PC-9 (cell line): ENCODE measurements at regions not wholly inside any gene's neighbourhood (a gene's known extent, or its start where the extent isn't known, plus 50 kb on each side); places are given as distances from the start of the nearest gene placed in this dataset.

ENCODE experiments used
- BruUV-seq: library from RNA; stranded (reverse); fragments of 400-500 nt; replicated peaks from 2 replicates; lab custom pipeline; 2021; lab: Mats Ljungman, UMichigan
- CTCF ChIA-PET: fragments of 300-600 bp; sonication (Branson Sonifier 250); formaldehyde crosslinking; loops from one replicate; lab custom pipeline; 2022; ENCODE audit warnings: antibody characterized with exemption; lab: Charles Lee
- POLR2A ChIA-PET: fragments of 300-600 bp; sonication (Branson Sonifier 250); formaldehyde crosslinking; loops from one replicate; lab custom pipeline; 2022; ENCODE audit warnings: antibody characterized with exemption; ENCODE audit not compliant: unreplicated experiment; lab: Charles Lee
- DNase-seq, 2 experiments: peaks; one replicate each; pipeline versions ENCODE4 v3.0.0 to v3.0.0-alpha.2; 2015 to 2022; ENCODE audit warnings: mixed read lengths in 1 of 2
- H2AFZ ChIP-seq: fragments of 200-600 bp; sonication (generic); 2 replicates; pipeline ENCODE4 v1.8.1; 2017; ENCODE audit warnings: antibody characterized with exemption
- H3F3A ChIP-seq: fragments of 200-600 bp; sonication (generic); 2 replicates; pipeline ENCODE4 v1.8.1; 2017; ENCODE audit warnings: antibody characterized with exemption, mild to moderate bottlenecking, low read depth; ENCODE audit not compliant: insufficient read depth
- H3K27ac ChIP-seq: fragments of 200-600 bp; sonication (generic); 2 replicates; pipeline ENCODE4 v1.6.1; 2016; ENCODE audit warnings: mixed run types
- H3K27me3 ChIP-seq: fragments of 200-600 bp; sonication (generic); 2 replicates; pipeline ENCODE4 v1.6.1; 2016; ENCODE audit warnings: low read depth, mixed run types; ENCODE audit not compliant: insufficient read depth
- H3K36me3 ChIP-seq: fragments of 200-600 bp; sonication (generic); 2 replicates; pipeline ENCODE4 v1.6.1; 2016; ENCODE audit warnings: low read depth, mixed run types
- H3K4me1 ChIP-seq: fragments of 200-600 bp; sonication (generic); replicated peaks from 2 replicates; pipeline ENCODE4 v1.6.1; 2016; ENCODE audit warnings: mixed run types; ENCODE audit not compliant: insufficient read depth
- H3K4me2 ChIP-seq: fragments of 200-600 bp; sonication (generic); 2 replicates; pipeline ENCODE4 v1.6.1; 2017; ENCODE audit warnings: mixed run types
- H3K4me3 ChIP-seq: fragments of 200-600 bp; sonication (generic); 2 replicates; pipeline ENCODE4 v1.6.1; 2016; ENCODE audit warnings: mixed run types
- H3K79me2 ChIP-seq: fragments of 200-600 bp; sonication (generic); 2 replicates; pipeline ENCODE4 v1.6.1; 2017; ENCODE audit warnings: low read depth, mixed run types
- H3K9me2 ChIP-seq: fragments of 200-600 bp; sonication (generic); 2 replicates; pipeline ENCODE4 v1.8.1; 2017; ENCODE audit warnings: mild to moderate bottlenecking; ENCODE audit not compliant: insufficient read depth
- H3K9me3 ChIP-seq: fragments of 200-600 bp; sonication (generic); 2 replicates; pipeline ENCODE4 v1.8.1; 2016; ENCODE audit warnings: low read depth; ENCODE audit not compliant: insufficient read depth
- H4K20me1 ChIP-seq: fragments of 200-600 bp; sonication (generic); 2 replicates; pipeline ENCODE4 v1.8.1; 2017; ENCODE audit not compliant: insufficient read depth
- CTCF ChIP-seq: fragments of 200-600 bp; sonication (generic); conservative IDR thresholded peaks from 2 replicates; pipeline ENCODE4 v1.6.1; 2017; ENCODE audit warnings: mixed run types, antibody characterized with exemption, mild to moderate bottlenecking, moderate library complexity
- EZH2 ChIP-seq: fragments of 200-600 bp; sonication (generic); IDR thresholded peaks from 2 replicates; pipeline ENCODE4 v1.8.0; 2017; ENCODE audit warnings: antibody characterized with exemption, low read depth
- intact Hi-C: fragments of 100-400 bp; cut with micrococcal nuclease; formaldehyde crosslinking; loops from one replicate; pipeline ENCODE4 v1.10.0; 2022; ENCODE audit not compliant: unreplicated experiment

GRCh38 chr9:108720191-108720642 is 135.6 kb downstream of the ACTL7B start:
- no TSS peak for BruUV-seq
- TF ChIP-seq CTCF (no peak), EZH2 (no peak)
- Histone ChIP-seq H2AFZ (no peak overlapping the region), H3K4me2 (no peak overlapping the region), H3K9me3 (0 out of 2 replicates have a peak, but pooled peaks cover 4% of the 10 kb centered on the region), H3K36me3 (no peaks in the 10 kb centered on the region), H3K79me2 (no peaks in the 10 kb centered on the region), H3K4me3 (no peak overlapping the region), H3K9me2 (no peaks in the 10 kb centered on the region), H4K20me1 (no peaks in the 10 kb centered on the region), H3K27me3 (no peaks in the 10 kb centered on the region), H3K4me1 (no peaks in the 10 kb centered on the region), H3K27ac (no peak overlapping the region), H3F3A (no peaks in the 10 kb centered on the region)
- DNase-seq, result no peak
- POLR2A ChIA-PET, result no interaction called here
- CTCF ChIA-PET, result no interaction called here
- intact Hi-C loops, result no loop called here

- TF ChIP-seq EZH2 (no peak), CTCF (no peak)
- ChIA-PET CTCF (interaction anchor here (0.6 kb wide), 1 partner anchor 225 kb away, joined by 3 read pairs; no protein-coding TSS in a partner anchor), POLR2A (no interaction called here)
- H4K20me1 ChIP-seq, result no peaks in the 10 kb centered on the region
- 0 out of 2 replicates have a peak overlapping the region, but pooled peaks have one; percentile 12 for H3K4me2 ChIP-seq
- 0 out of 2 replicates have a peak, but pooled peaks cover 4% of the 10 kb centered on the region for H3F3A ChIP-seq
- no peak overlapping the region for H3K27ac ChIP-seq
- no peaks in the 10 kb centered on the region for H3K36me3 ChIP-seq
- DNase-seq, result peak in 1 of 2 experiments; percentile 38
- no peaks in the 10 kb centered on the region; the same call in 1 of the 2 replicates for H3K9me2 ChIP-seq
- H3K4me3 ChIP-seq, result no peak overlapping the region
- BruUV-seq, result no TSS peak
- intact Hi-C loops, result no loop called here
- H3K9me3 ChIP-seq, result peaks cover 1% of the 10 kb centered on the region; the same call in 1 of the 2 replicates
- H3K4me1 ChIP-seq, result peaks cover 7% of the 10 kb centered on the region; the same call in 1 of the 2 replicates
- no peak overlapping the region for H2AFZ ChIP-seq
- H3K27me3 ChIP-seq, result no peaks in the 10 kb centered on the region
- H3K79me2 ChIP-seq, result no peaks in the 10 kb centered on the region
Observed at GRCh38 chr9:108710424-108710823, 145.4 kb downstream of the ACTL7B start.

GRCh38 chr9:108709997-108710396 is 145.8 kb downstream of the ACTL7B start:
- BruUV-seq, result no TSS peak
- Histone ChIP-seq H3K4me1 (peaks cover 7% of the 10 kb centered on the region; the same call in 1 of the 2 replicates), H3K27me3 (no peaks in the 10 kb centered on the region), H3K27ac (no peak overlapping the region), H3F3A (0 out of 2 replicates have a peak, but pooled peaks cover 4% of the 10 kb centered on the region), H3K4me3 (no peak overlapping the region), H3K36me3 (no peaks in the 10 kb centered on the region), H3K9me3 (peaks cover 2% of the 10 kb centered on the region; the same call in 1 of the 2 replicates), H3K9me2 (no peaks in the 10 kb centered on the region; the same call in 1 of the 2 replicates), H3K4me2 (0 out of 2 replicates have a peak overlapping the region, but pooled peaks have one; percentile 12), H4K20me1 (no peaks in the 10 kb centered on the region), H3K79me2 (no peaks in the 10 kb centered on the region), H2AFZ (no peak overlapping the region)
- TF ChIP-seq EZH2, result no peak
- TF ChIP-seq CTCF, result no peak
- no peak for DNase-seq
- intact Hi-C loops, result no loop called here
- POLR2A ChIA-PET, result no interaction called here
- CTCF ChIA-PET, result interaction anchor here (0.6 kb wide), 1 partner anchor 225 kb away, joined by 3 read pairs; no protein-coding TSS in a partner anchor
